HFFc6 (cell line): ENCODE measurements at regions not wholly inside any gene's neighbourhood (a gene's known extent, or its start where the extent isn't known, plus 50 kb on each side); places are given as distances from the start of the nearest gene placed in this dataset.

Experiments
- DNase-seq: peaks from one replicate; pipeline ENCODE4 v3.0.0-alpha.2; 2018
- H3K27ac Mint-ChIP-seq: 2 replicates; pipeline ENCODE4 v1.8.0; 2020; ENCODE audit warnings: mild to moderate bottlenecking, mixed read lengths
- H3K27me3 Mint-ChIP-seq: 2 replicates; pipeline ENCODE4 v1.8.0; 2021; ENCODE audit warnings: mild to moderate bottlenecking, moderate library complexity, mixed read lengths; ENCODE audit not compliant: insufficient read depth
- H3K36me3 Mint-ChIP-seq: 2 replicates; pipeline ENCODE4 v1.8.0; 2021; ENCODE audit warnings: low read depth, mixed read lengths
- H3K4me1 Mint-ChIP-seq: 2 replicates; pipeline ENCODE4 v1.8.0; 2020; ENCODE audit warnings: low read depth, mixed read lengths
- H3K4me3 Mint-ChIP-seq: 2 replicates; pipeline ENCODE4 v1.8.0; 2020; ENCODE audit warnings: mild to moderate bottlenecking, moderate library complexity, mixed read lengths
- H3K9me3 Mint-ChIP-seq: 2 replicates; pipeline ENCODE4 v1.8.0; 2020; ENCODE audit warnings: mild to moderate bottlenecking, mixed read lengths
- TF ChIP-seq, protein P1 (sequence below): fragments of 200-600 bp; sonication (generic); IDR thresholded peaks from 2 replicates; pipeline ENCODE4 v1.5.0; 2021; ENCODE audit warnings: antibody characterized with exemption, mild to moderate bottlenecking

DNA sequence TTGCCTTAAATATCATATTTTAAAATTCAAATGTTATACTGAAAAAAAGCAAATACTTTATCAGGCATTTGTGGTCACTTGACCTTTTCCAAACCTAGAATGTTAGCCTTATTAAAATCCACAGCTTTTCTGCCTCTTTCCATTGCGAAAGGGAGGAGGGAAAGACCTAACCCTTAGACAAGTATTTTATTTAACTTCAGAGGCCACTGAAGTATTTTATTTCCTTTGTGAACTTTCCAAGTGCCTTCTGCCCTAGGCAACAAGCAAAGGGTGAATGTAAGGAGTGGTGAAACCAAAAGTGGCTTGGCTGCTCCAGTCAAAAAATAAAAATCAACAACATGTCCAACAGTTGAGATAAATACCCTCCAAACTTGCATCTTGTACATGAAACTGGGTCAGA, 376.1 kb downstream of the EFNA5 start:
- no peak for DNase-seq
- Mint-ChIP-seq H3K27ac (no peak overlapping the region), H3K4me1 (no peaks in the 10 kb centered on the region), H3K9me3 (peaks cover 24% of the 10 kb centered on the region), H3K36me3 (no peaks in the 10 kb centered on the region), H3K4me3 (no peak overlapping the region), H3K27me3 (no peaks in the 10 kb centered on the region)
- TF ChIP-seq, protein P1, sequence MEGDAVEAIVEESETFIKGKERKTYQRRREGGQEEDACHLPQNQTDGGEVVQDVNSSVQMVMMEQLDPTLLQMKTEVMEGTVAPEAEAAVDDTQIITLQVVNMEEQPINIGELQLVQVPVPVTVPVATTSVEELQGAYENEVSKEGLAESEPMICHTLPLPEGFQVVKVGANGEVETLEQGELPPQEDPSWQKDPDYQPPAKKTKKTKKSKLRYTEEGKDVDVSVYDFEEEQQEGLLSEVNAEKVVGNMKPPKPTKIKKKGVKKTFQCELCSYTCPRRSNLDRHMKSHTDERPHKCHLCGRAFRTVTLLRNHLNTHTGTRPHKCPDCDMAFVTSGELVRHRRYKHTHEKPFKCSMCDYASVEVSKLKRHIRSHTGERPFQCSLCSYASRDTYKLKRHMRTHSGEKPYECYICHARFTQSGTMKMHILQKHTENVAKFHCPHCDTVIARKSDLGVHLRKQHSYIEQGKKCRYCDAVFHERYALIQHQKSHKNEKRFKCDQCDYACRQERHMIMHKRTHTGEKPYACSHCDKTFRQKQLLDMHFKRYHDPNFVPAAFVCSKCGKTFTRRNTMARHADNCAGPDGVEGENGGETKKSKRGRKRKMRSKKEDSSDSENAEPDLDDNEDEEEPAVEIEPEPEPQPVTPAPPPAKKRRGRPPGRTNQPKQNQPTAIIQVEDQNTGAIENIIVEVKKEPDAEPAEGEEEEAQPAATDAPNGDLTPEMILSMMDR: no peak

DNA sequence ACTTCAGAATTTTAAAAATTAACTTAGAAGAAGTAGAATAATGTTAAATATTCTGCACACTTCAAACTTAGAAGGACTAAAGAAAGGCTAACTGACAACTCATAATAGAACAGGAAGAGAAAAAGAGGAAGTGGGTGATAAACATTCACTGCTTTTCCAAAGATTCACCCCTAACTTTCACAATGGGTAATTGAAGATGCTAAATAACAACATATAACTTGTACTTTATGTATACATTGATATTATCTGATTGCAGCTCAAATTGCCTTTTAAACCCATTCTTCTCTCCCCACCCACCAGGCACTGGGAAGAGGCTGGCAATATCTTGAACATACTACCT, 376.6 kb downstream of the EFNA5 start:
- TF ChIP-seq, protein P1: no peak
- Mint-ChIP-seq H3K9me3 (peaks cover 28% of the 10 kb centered on the region), H3K4me3 (no peak overlapping the region), H3K4me1 (no peaks in the 10 kb centered on the region), H3K27ac (no peak overlapping the region), H3K36me3 (no peaks in the 10 kb centered on the region), H3K27me3 (no peaks in the 10 kb centered on the region)
- no peak for DNase-seq

DNA sequence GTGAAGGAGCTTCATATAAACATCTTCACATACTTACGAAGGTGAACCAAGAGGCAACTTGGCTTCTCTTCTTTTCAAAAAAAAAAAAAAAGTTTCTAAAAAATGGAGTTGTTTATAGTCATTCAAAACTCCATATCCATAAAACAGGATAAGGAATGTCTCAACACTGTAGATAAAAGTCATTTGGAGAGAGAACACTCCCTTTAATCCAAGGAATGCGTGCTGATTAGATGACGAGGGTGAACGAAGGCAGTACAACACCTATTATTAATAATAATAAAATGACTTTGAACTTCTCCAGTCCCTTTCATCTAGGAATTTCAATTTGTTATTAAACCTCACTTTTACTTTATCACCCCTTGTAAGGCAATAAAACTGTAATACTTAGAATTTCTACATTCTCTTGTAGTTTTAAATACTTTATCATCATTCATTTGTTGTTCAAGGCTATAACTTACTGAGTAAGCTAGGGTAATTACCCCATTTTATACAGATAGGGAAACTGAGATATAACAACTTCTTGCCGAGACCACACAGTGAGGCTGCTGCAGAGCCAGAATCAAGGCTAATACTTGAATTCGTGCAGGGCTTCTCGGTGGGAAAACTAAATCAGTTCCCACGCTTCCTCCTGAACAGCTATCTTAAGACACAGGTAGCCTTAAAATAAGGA, 377.1 kb downstream of the EFNA5 start:
- no peak overlapping the region for H3K4me3 Mint-ChIP-seq
- TF ChIP-seq, protein P1: no peak
- H3K4me1 Mint-ChIP-seq: no peaks in the 10 kb centered on the region
- no peak for DNase-seq
- no peaks in the 10 kb centered on the region; the same call in 1 of the 2 replicates for H3K36me3 Mint-ChIP-seq
- peaks cover 33% of the 10 kb centered on the region for H3K9me3 Mint-ChIP-seq
- no peak overlapping the region for H3K27ac Mint-ChIP-seq
- no peaks in the 10 kb centered on the region for H3K27me3 Mint-ChIP-seq

DNA sequence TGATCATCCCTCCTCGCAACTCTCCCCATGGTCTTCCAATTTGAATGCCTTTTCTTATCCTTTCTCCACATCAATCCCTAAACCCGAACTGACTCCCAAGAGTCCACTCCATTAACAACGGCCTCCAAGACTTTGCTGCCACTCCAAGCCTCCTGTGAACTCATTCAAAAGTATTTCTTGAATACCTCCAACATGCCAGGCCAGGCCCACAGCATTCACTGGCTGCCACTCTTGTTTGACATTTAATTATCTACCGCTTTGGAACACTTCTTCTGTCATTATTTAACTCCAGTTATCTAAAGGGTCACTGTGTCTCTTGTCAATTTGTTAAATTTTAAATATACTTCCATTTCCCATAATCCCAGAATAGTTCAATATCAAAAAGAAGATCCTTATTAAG, 378.9 kb downstream of the EFNA5 start:
- no peaks in the 10 kb centered on the region; the same call in 1 of the 2 replicates for H3K36me3 Mint-ChIP-seq
- H3K27me3 Mint-ChIP-seq: no peaks in the 10 kb centered on the region; the same call in 1 of the 2 replicates
- no peak for DNase-seq
- TF ChIP-seq, protein P1: no peak
- no peak overlapping the region for H3K4me3 Mint-ChIP-seq
- no peaks in the 10 kb centered on the region for H3K4me1 Mint-ChIP-seq
- peaks cover 45% of the 10 kb centered on the region for H3K9me3 Mint-ChIP-seq
- H3K27ac Mint-ChIP-seq: no peak overlapping the region; the same call in 1 of the 2 replicates

DNA sequence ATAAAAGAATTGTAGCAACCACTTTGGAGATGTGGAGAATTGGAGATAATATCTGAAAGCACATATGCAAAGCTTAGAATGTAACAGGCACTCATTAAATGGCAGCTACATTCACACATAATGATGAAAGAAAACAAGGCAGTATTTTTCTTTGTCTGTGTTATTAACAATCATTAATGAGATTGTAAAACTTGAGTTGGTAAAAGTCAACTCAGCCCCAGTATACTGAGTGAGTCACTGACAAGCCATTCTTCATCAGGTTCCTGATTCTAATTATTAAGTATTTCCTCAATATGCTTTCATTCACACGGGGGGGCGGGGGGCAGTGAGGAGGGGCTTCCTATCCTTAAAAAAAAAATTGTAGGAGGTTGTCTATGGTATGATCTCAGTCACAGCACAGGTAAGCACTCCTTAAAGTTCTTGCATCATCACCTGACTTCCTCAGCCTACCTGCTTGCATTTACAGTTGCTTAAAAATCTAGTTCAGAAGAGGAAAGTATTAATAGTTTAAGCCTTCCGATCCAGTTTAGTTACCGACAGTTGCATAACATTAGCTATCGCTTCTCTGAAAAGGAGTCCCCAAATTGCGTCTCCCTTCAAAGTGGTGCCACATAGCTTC, 379.8 kb downstream of the EFNA5 start:
- no peak overlapping the region for H3K27ac Mint-ChIP-seq
- TF ChIP-seq, protein P1: no peak
- no peaks in the 10 kb centered on the region; the same call in 1 of the 2 replicates for H3K36me3 Mint-ChIP-seq
- no peaks in the 10 kb centered on the region for H3K4me1 Mint-ChIP-seq
- no peak overlapping the region for H3K4me3 Mint-ChIP-seq
- no peak for DNase-seq
- peaks cover 52% of the 10 kb centered on the region for H3K9me3 Mint-ChIP-seq
- no peaks in the 10 kb centered on the region; the same call in 1 of the 2 replicates for H3K27me3 Mint-ChIP-seq
